ENCODE measurements at regions not wholly inside any gene's neighbourhood (a gene's known extent, or its start where the extent isn't known, plus 50 kb on each side); places are given as distances from the start of the nearest gene placed in this dataset.

DNA sequence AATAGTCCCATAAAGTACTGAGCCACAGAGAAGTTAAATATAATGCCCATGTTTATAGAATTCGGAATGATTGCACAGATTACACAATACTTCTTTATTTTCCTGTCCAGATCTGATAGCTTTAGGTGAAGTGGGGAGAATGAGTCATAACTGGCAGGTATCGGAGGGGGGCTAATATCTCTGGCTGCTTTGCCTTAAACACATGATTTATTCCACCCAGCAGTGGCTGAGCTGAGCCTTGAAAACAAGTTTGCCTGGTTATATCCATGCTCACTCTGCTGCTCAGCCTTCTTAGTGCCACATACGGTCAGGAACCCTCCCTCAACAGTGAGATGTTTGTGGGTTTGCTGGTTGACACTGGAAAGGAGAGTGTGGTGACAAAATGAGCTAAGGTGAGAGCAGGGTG is 119.7 kb upstream of the ZNF648 start:
- peak; percentile 89 for TF ChIP-seq POLR2AphosphoS5 (IDR thresholded peaks at IDR 0.05)
- no peak for TF ChIP-seq POLR2A (IDR thresholded peaks at IDR 0.05)
- WGBS: 28% methylated on average over 3 of the region's 3 CpGs
- no peaks in the 10 kb centered on the region for H3K9me3 ChIP-seq
- intact Hi-C loops (cut with DNase I): no loop called here
- no peaks in the 10 kb centered on the region for H3K36me3 ChIP-seq
- peak; percentile 80 for DNase-seq (ENCODE audit: low spot score)
- no peaks in the 10 kb centered on the region for H3K27me3 ChIP-seq (replicated peaks; ENCODE audit: insufficient read depth)
- H3K4me1 ChIP-seq (replicated peaks): no peaks in the 10 kb centered on the region
- peak overlapping the region in 1 of 2 donors; percentile 18 for H3K27ac ChIP-seq
- H3K4me3 ChIP-seq: no peak overlapping the region

DNA sequence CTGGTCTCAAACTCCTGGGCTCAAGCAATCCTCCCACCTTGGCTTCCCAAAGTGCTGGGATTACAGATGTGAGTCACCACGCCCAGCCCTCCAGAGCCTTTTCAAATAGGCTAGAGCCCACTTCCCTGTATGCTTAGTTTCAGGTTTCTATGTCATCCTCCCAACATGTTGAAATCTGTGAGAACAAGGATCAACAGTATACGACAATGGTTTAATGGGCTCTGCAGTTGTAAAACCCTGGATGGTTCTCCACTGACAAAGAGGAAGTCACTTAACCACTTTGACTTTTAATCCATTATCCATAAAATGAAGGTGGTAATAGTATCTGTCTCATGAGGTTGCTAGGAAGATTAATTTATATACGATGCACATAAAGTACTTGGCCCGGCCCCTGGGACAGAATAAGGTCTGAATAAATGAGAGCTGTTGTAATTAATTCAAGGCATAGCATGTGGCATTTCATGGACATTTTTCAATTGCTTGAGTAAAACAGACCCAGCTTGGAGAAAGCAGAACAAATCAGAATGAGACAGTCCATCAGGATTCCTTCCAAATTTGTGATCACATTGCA is 113.9 kb upstream of the ZNF648 start:
- H3K4me1 ChIP-seq (replicated peaks): peaks cover 10% of the 10 kb centered on the region
- no peak overlapping the region for H3K27ac ChIP-seq
- H3K4me3 ChIP-seq: no peak overlapping the region
- DNase-seq (ENCODE audit: low spot score): peak; percentile 71
- H3K27me3 ChIP-seq (replicated peaks; ENCODE audit: insufficient read depth): no peaks in the 10 kb centered on the region
- TF ChIP-seq POLR2A (IDR thresholded peaks at IDR 0.05) (no peak), POLR2AphosphoS5 (IDR thresholded peaks at IDR 0.05) (peak; percentile 87)
- TF ChIP-seq, protein P1, sequence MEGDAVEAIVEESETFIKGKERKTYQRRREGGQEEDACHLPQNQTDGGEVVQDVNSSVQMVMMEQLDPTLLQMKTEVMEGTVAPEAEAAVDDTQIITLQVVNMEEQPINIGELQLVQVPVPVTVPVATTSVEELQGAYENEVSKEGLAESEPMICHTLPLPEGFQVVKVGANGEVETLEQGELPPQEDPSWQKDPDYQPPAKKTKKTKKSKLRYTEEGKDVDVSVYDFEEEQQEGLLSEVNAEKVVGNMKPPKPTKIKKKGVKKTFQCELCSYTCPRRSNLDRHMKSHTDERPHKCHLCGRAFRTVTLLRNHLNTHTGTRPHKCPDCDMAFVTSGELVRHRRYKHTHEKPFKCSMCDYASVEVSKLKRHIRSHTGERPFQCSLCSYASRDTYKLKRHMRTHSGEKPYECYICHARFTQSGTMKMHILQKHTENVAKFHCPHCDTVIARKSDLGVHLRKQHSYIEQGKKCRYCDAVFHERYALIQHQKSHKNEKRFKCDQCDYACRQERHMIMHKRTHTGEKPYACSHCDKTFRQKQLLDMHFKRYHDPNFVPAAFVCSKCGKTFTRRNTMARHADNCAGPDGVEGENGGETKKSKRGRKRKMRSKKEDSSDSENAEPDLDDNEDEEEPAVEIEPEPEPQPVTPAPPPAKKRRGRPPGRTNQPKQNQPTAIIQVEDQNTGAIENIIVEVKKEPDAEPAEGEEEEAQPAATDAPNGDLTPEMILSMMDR (IDR thresholded peaks at IDR 0.05): no peak
- H3K36me3 ChIP-seq: no peaks in the 10 kb centered on the region
- no peaks in the 10 kb centered on the region for H3K9me3 ChIP-seq
- intact Hi-C loops (cut with DNase I): no loop called here
- WGBS: 37% methylated on average over 4 of the region's 4 CpGs

GRCh38 chr1:182174513-182174855 is 113.0 kb upstream of the ZNF648 start:
- Histone ChIP-seq H3K4me1 (replicated peaks) (peaks cover 10% of the 10 kb centered on the region), H3K4me3 (no peak overlapping the region), H3K9me3 (no peaks in the 10 kb centered on the region), H3K27ac (peak overlapping the region; percentile 46 to 68), H3K27me3 (replicated peaks; ENCODE audit: insufficient read depth) (no peaks in the 10 kb centered on the region), H3K36me3 (no peaks in the 10 kb centered on the region)
- DNase-seq (ENCODE audit: low spot score): no peak
- WGBS: 13% methylated on average over 1 of the region's 1 CpG
- intact Hi-C loops (cut with DNase I): no loop called here
- TF ChIP-seq, protein P1 (IDR thresholded peaks at IDR 0.05): no peak

- DNase-seq (ENCODE audit: low spot score): peak; percentile 62
- no peak overlapping the region for H3K4me3 ChIP-seq
- no peak for TF ChIP-seq POLR2A (IDR thresholded peaks at IDR 0.05)
- TF ChIP-seq POLR2AphosphoS5 (IDR thresholded peaks at IDR 0.05): peak; percentile 78
- TF ChIP-seq, protein P1 (IDR thresholded peaks at IDR 0.05): no peak
- no peaks in the 10 kb centered on the region for H3K9me3 ChIP-seq
- H3K27ac ChIP-seq: peak overlapping the region; percentile 46 to 68
- 22% methylated on average over 5 of the region's 5 CpGs for WGBS
- H3K4me1 ChIP-seq (replicated peaks): peaks cover 10% of the 10 kb centered on the region
- intact Hi-C loops (cut with DNase I): no loop called here
- no peaks in the 10 kb centered on the region for H3K36me3 ChIP-seq
- no peaks in the 10 kb centered on the region for H3K27me3 ChIP-seq (replicated peaks; ENCODE audit: insufficient read depth)
Measured at GRCh38 chr1:182173808-182174512, 112.4 kb upstream of the ZNF648 start.

GRCh38 chr1:182172699-182173098 is 111.2 kb upstream of the ZNF648 start:
- Histone ChIP-seq H3K9me3 (no peaks in the 10 kb centered on the region), H3K36me3 (no peaks in the 10 kb centered on the region), H3K27me3 (replicated peaks; ENCODE audit: insufficient read depth) (no peaks in the 10 kb centered on the region), H3K4me3 (no peak overlapping the region), H3K4me1 (replicated peaks) (peaks cover 10% of the 10 kb centered on the region), H3K27ac (no peak overlapping the region)
- no peak for TF ChIP-seq POLR2A (IDR thresholded peaks at IDR 0.05)
- TF ChIP-seq POLR2AphosphoS5 (IDR thresholded peaks at IDR 0.05): no peak
- TF ChIP-seq, protein P1 (IDR thresholded peaks at IDR 0.05): no peak
- intact Hi-C loops (cut with DNase I): no loop called here
- no peak for DNase-seq (ENCODE audit: low spot score)
